Lung (tissue), 11 donors: ENCODE measurements at regions not wholly inside any gene's neighbourhood (a gene's known extent, or its start where the extent isn't known, plus 50 kb on each side); places are given as distances from the start of the nearest gene placed in this dataset.
A peak's percentile ranks its signal among the peaks of the same experiment; 100 is the strongest.

Experiments used
- ATAC-seq: fragments of 200-7000 bp; cut with Tn5 transposase; one replicate; pipeline ENCODE4 v1.9.1; 2020; ENCODE audit warnings: moderate number of reproducible peaks; ENCODE audit not compliant: insufficient read depth, low FRiP score
- DNase-seq, 3 donors: peaks; one replicate each; pipeline ENCODE4 v3.0.0-alpha.2; 2013 to 2017
- H3K27ac ChIP-seq, 2 donors: one replicate each; pipeline ENCODE4 v1.5.1; 2013; ENCODE audit warnings: mild to moderate bottlenecking in 2 of 2, moderate library complexity in 2 of 2, control low read depth in 1 of 2, inconsistent platforms in 1 of 2, low read depth in 1 of 2, low read length in 1 of 2
- H3K27me3 ChIP-seq, 3 donors: one replicate each; pipeline ENCODE4 v1.5.1; 2013; ENCODE audit warnings: low read length in 2 of 3; ENCODE audit not compliant: control insufficient read depth in 3 of 3, insufficient read depth in 3 of 3
- H3K36me3 ChIP-seq, 4 donors: one replicate each; pipeline ENCODE4 v1.5.1; 2013; ENCODE audit warnings: low read length in 4 of 4, mild to moderate bottlenecking in 1 of 4, moderate library complexity in 1 of 4; ENCODE audit not compliant: control insufficient read depth in 4 of 4, insufficient read depth in 4 of 4
- H3K4me1 ChIP-seq, 5 donors: one replicate each; pipeline ENCODE4 v1.5.1; 2013; ENCODE audit warnings: low read length in 5 of 5, mild to moderate bottlenecking in 2 of 5, moderate library complexity in 1 of 5; ENCODE audit not compliant: control insufficient read depth in 5 of 5, insufficient read depth in 5 of 5
- H3K4me3 ChIP-seq: one replicate; pipeline ENCODE4 v1.5.1; 2013; ENCODE audit warnings: mild to moderate bottlenecking, control low read depth, moderate library complexity
- H3K9ac ChIP-seq, 2 donors: one replicate each; pipeline ENCODE4 v1.5.1; 2013; ENCODE audit warnings: low read length in 2 of 2, control low read depth in 1 of 2; ENCODE audit not compliant: insufficient read depth in 1 of 2
- H3K9me3 ChIP-seq, 4 donors: one replicate each; pipeline ENCODE4 v1.5.1; 2013; ENCODE audit warnings: low read length in 3 of 4, mild to moderate bottlenecking in 1 of 4, moderate library complexity in 1 of 4; ENCODE audit not compliant: control insufficient read depth in 4 of 4, insufficient read depth in 3 of 4
- WGBS, 2 donors: extraction: QIAGEN DNeasy Blood & Tissue Kit; methylation state at CpG; one replicate each; pipeline ENCODE4 v1.1.7; 2013; 5-methylcytosine and 5-hydroxymethylcytosine counted together
- TF ChIP-seq, protein P1 (sequence below): IDR thresholded peaks from 2 replicates; pipeline ENCODE4 v1.5.1; 2012; ENCODE audit warnings: mild to moderate bottlenecking; ENCODE audit errors: control extremely low read depth, extremely low read depth
- donor health status: control.
- donor health status: control.
- donor health status: Bipolar disorder and iron deficiency.
- donor health status: healthy.
- donor health status: DM: yes; HTN: yes; CAD: no.

GRCh38 chr2:128511731-128512378 is 193.2 kb upstream of the HS6ST1 start:
- H3K4me1 ChIP-seq: peaks cover 0 to 13% (median 0%) of the 10 kb centered on the region in 5 donors
- H3K27me3 ChIP-seq: no peaks in the 10 kb centered on the region
- H3K9me3 ChIP-seq: no peaks in the 10 kb centered on the region
- H3K27ac ChIP-seq: no peak overlapping the region
- H3K36me3 ChIP-seq: no peaks in the 10 kb centered on the region
- TF ChIP-seq, protein P1, sequence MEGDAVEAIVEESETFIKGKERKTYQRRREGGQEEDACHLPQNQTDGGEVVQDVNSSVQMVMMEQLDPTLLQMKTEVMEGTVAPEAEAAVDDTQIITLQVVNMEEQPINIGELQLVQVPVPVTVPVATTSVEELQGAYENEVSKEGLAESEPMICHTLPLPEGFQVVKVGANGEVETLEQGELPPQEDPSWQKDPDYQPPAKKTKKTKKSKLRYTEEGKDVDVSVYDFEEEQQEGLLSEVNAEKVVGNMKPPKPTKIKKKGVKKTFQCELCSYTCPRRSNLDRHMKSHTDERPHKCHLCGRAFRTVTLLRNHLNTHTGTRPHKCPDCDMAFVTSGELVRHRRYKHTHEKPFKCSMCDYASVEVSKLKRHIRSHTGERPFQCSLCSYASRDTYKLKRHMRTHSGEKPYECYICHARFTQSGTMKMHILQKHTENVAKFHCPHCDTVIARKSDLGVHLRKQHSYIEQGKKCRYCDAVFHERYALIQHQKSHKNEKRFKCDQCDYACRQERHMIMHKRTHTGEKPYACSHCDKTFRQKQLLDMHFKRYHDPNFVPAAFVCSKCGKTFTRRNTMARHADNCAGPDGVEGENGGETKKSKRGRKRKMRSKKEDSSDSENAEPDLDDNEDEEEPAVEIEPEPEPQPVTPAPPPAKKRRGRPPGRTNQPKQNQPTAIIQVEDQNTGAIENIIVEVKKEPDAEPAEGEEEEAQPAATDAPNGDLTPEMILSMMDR: no peak
- DNase-seq (no peak), ATAC-seq (no peak)
- H3K9ac ChIP-seq: no peak overlapping the region
- no peak overlapping the region for H3K4me3 ChIP-seq
- 95 to 96% methylated on average over 12 of the region's 12 CpGs for WGBS, 2 donors

DNA sequence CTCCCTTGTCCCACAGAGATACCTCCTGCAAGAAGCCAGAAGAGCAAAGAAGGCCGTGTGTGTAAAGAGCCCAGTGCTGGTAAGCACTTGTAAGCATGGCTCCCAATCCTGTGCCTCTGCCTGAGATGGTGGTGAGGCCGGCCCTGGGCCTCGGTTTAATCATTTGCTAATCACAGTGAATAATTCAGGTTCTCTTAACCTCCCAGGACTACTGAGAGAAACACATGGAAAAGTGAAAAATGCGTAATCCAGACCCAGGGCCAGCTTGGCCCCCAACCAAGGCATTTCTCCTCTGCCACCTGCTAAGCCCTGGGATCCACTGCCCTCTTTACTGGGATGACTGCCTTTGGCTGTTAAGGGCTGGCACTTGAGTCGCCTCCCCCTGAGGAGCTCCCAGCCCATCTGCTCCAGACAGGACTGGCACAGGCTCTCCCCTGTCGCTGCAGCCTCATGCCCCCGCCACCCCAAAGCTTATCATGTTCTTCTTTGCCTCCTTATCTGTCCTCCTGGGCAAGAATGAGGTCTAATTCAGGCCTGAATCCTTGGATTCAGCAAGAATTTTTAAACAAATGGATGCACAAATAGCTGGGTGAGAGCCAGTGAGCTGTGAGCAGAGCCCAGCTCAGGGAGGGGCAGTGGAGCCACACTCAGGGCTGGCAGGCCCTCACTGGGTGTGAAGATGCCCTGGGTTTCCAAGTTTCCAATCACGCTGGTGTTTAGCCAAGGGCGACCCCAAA is 193.9 kb upstream of the HS6ST1 start:
- TF ChIP-seq, protein P1: no peak
- DNase-seq (peak in 2 of 3 donors; percentile 45 to 49), ATAC-seq (no peak)
- H3K4me3 ChIP-seq: no peak overlapping the region
- no peak overlapping the region for H3K27ac ChIP-seq
- no peaks in the 10 kb centered on the region for H3K9me3 ChIP-seq
- H3K27me3 ChIP-seq: no peaks in the 10 kb centered on the region
- 81 to 89% methylated on average over 9 of the region's 9 CpGs for WGBS, 2 donors
- H3K36me3 ChIP-seq: no peaks in the 10 kb centered on the region
- no peak overlapping the region for H3K9ac ChIP-seq
- H3K4me1 ChIP-seq: peaks cover 0 to 13% (median 0%) of the 10 kb centered on the region in 5 donors

DNA sequence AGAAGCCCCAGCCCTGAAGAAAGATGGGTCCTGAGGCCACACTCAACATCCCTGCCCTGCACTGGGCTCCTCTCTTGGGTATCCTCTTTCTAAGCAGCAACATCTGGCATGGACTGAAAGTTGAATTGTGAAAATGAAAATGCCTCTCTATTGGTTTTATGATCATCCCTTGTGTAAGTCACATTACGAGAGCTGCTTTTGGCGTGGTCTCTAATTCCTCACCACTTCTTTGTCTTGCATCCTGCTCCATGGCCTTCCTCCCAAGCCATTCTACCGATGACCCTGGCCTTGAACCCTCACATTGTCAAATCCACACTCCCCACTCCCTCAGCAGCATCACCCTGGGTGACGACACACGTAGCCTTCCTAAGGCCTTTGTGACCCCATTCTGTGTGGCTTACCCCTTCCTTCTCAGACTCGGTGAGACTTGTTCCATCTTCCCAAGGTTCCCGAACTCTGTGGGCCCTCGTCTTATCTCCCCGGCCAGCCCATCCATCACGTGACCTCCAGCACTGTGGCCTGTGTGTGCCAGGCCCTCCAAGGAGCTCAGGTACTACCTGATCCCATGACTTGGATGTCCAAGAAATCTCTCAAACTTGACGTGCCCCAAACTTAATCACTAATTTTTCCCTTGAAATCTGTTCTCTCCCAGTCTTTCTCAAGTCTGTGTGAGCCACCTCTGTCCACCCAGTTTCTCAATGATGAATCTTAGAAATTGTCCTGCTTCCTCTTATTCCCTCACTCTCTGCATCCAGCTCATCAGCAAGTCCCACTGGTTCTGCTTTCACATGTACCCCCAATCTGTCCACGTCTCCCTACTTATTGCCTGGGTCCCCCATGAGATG is 194.7 kb upstream of the HS6ST1 start:
- Histone ChIP-seq H3K9me3 (no peaks in the 10 kb centered on the region), H3K36me3 (no peaks in the 10 kb centered on the region), H3K9ac (no peak overlapping the region), H3K27ac (no peak overlapping the region), H3K4me3 (no peak overlapping the region), H3K4me1 (peaks cover 0 to 13% (median 0%) of the 10 kb centered on the region in 5 donors), H3K27me3 (no peaks in the 10 kb centered on the region)
- no peak for DNase-seq
- peak; percentile 15 for ATAC-seq
- TF ChIP-seq, protein P1: no peak
- 70 to 80% methylated on average over 12 of the region's 12 CpGs for WGBS, 2 donors
